ENCODE measurements at regions not wholly inside any gene's neighbourhood (a gene's known extent, or its start where the extent isn't known, plus 50 kb on each side); places are given as distances from the start of the nearest gene placed in this dataset.

GRCh38 chr20:62563561-62563960, 78.7 kb upstream of the SLCO4A1 start:
- no peak for ATAC-seq

GRCh38 chr20:62564456-62565245, 77.7 kb upstream of the SLCO4A1 start:
- ATAC-seq: no peak

GRCh38 chr20:62566266-62566665, 76.0 kb upstream of the SLCO4A1 start:
- ATAC-seq: no peak

DNA sequence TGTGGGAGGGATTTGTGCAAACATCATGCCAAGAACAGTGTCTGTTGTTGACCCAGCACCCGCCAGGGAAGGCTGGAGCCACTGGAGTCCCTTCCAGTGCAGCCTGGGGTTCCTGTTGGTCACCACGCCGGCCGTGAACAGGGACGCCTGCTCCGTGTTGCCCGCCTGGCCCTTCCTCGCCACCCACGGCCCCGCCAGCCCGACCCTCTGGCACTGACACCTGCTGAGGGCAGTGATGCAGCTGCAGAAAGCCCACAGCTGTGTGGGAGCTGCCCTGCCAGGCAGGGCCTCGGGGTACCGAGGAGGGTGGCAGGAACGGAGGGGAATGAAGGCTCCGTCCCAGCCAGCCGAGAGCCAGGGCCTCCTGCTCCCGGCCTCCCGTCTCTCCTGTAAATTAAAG, 75.5 kb upstream of the SLCO4A1 start:
- ATAC-seq: no peak

- ATAC-seq: no peak
Observed at GRCh38 chr20:62567246-62568044, 74.9 kb upstream of the SLCO4A1 start.

DNA sequence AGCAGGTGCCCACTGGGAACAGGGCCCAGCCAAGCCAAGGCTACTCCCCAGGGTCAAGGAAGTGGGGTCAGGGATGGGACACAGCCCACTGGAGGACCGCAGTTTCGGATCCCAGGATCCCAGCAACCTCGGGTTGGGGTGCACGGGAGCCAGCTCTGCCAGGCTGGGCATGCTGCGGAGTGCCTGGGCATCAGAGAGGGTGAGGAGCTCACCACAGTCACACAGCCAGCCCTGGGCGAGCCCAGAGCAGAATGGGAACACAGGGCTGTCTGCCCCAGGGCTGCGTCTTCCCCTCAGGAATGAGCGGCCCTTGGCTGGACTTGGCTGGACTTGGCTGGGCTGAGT, 74.3 kb upstream of the SLCO4A1 start:
- no peak for ATAC-seq

- ATAC-seq: no peak
Observed at GRCh38 chr20:62569615-62570014, 72.7 kb upstream of the SLCO4A1 start.

- no peak for ATAC-seq
Observed at GRCh38 chr20:62570403-62570802, 71.9 kb upstream of the SLCO4A1 start.

GRCh38 chr20:62570897-62571668, 71.2 kb upstream of the SLCO4A1 start:
- ATAC-seq: peak; percentile 9

- peak; percentile 20 for ATAC-seq
Observed at GRCh38 chr20:62571669-62572344, 70.5 kb upstream of the SLCO4A1 start.

DNA sequence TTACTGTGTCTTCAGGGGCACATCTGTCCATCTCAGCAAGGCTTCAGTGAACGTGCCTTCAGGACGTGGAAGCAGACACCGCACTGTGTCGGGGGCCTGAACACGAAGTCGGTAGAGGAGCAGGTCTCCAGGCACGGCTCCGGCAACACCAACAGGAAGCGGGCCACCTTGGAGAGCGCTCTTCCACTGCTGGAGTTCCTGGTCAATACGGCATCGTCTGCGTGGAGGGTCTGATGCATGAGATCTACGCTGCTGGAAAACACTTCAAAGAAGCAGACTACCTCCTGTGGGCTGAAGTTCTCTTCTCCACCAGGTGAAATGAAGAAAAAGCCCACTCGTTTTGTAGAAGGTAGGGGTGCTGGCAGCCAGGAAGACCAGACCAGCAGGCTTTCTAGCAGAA, 69.3 kb upstream of the SLCO4A1 start:
- no peak for ATAC-seq

DNA sequence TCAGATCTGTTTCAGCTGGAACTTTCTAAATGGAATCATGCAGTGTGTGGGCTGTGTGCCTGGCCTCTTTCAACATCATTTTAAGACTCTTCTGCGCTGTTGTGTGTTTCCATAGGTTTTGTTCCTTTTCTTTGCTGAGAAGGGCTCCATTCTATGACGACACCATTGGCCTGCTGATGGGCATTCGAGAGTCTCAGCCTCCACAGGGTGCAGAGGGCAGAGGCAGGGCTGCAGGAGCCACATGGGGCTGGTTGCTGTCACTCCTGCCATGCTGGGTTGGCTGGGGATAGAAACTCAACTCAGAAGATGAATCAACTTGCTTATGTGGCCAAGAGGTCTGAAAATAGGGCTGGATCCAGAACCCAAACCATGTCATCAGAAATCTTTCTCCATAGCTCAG, 68.5 kb upstream of the SLCO4A1 start:
- ATAC-seq: no peak

DNA sequence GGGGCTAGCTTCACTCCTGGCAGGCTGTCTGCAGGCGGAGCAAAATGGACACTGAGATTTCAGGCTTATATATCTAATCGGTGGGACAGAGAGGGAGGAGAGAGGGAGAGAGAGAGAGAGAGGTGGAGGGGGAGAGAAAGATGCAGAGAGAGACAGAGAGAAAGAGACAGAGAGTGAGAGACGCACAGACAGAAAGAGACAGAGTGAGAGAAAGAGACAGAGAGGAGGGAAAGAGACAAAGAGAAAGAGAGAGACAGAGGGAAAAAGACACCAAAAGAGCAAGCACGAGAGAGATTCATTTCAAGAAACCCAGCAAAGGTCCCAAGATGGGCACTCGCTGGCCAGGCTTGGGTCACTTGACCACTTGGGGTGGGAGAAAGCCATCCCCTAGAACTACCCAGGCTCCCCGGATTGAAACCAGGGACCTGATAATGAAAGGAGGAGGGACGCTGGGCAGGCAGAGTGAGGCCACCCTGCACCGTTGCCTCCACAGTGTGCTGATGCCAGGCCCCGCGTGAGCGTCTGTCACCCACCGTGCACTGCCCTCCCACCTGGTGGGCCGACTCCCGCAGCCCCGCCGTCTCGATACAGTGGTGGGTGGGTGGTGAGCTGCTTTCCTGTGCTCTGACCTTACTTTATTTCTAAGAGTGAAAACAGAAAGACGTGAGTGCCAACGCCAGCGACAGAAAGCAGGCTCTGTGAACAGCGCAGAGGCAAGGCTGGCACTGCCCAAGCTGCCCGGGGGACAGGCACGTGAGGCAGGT, 67.9 kb upstream of the SLCO4A1 start:
- no peak for ATAC-seq

GRCh38 chr20:62575976-62576722, 66.2 kb upstream of the SLCO4A1 start:
- ATAC-seq: no peak

DNA sequence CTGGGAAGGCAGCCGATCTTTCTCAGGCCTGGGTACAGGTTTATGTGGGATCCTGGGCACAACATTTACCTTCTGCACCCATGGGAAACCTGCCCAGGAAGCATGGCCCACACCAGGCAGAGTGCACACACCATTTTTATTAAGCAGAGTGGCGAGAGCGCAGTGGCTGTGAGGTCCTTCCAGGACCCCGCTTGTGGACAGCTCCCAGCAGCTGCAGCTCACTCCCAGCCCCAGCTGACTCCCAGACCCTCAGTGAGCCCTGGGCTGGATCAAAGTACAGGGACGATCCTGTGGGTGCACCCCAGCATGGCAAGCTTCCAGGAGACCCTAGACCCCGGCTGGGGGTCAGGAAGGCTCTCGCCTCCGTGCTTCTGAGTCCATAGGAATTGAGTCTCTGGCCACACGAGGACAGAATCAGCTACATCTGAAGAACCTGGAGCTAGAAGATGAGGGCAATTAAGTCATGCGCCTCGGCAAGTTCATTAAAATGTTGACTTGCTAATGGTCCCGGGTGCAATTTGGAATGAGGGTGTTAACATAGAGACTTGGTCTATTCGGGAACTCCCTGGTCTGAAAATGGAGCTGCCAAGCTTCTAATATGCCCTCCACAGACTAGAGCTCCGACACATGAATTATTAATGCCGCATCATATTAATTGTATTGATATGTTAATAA, 65.4 kb upstream of the SLCO4A1 start:
- no peak for ATAC-seq

GRCh38 chr20:62577490-62577836, 64.8 kb upstream of the SLCO4A1 start:
- peak; percentile 48 for ATAC-seq

- no peak for ATAC-seq
Observed at GRCh38 chr20:62578294-62578897, 63.9 kb upstream of the SLCO4A1 start.

- no peak for ATAC-seq
Observed at GRCh38 chr20:62580052-62580451, 62.3 kb upstream of the SLCO4A1 start.

- ATAC-seq: no peak
Observed at GRCh38 chr20:62580733-62581132, 61.6 kb upstream of the SLCO4A1 start.

GRCh38 chr20:62581308-62581707, 61.0 kb upstream of the SLCO4A1 start:
- ATAC-seq: no peak
